GM21528 (cell line): ENCODE measurements at regions not wholly inside any gene's neighbourhood (a gene's known extent, or its start where the extent isn't known, plus 50 kb on each side); places are given as distances from the start of the nearest gene placed in this dataset.
"Not testable (repeated sequence)": the region's sequence is repeated elsewhere in the genome, so short reads cannot be mapped to it uniquely, and the experiment has no call there.

ENCODE experiments used
- ATAC-seq: cut with Tn5 transposase; IDR thresholded peaks from one replicate; pipeline ENCODE4 v1.9.1; 2021; ENCODE audit warnings: mild to moderate bottlenecking, moderate library complexity; ENCODE audit not compliant: unreplicated experiment, low FRiP score

DNA sequence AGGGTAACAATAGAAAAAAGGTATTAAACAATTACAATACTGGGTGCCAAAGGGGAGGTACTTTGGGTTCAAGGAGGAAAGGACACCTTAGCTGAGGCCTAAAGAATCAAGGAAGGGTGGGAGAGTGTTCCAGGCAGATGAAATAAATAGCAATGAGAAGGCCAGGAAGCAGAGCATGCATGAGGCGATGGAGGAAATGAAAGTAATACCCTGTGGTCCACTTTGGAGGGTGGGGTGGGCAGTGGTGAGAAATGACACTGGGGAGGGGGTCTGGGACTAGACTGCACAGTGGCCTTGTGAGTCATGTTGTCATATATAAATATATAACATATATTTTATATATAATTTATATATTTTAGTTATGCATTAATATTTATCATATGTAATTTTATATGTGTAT is 55.9 kb downstream of the BHLHE40 start:
- no peak for ATAC-seq

DNA sequence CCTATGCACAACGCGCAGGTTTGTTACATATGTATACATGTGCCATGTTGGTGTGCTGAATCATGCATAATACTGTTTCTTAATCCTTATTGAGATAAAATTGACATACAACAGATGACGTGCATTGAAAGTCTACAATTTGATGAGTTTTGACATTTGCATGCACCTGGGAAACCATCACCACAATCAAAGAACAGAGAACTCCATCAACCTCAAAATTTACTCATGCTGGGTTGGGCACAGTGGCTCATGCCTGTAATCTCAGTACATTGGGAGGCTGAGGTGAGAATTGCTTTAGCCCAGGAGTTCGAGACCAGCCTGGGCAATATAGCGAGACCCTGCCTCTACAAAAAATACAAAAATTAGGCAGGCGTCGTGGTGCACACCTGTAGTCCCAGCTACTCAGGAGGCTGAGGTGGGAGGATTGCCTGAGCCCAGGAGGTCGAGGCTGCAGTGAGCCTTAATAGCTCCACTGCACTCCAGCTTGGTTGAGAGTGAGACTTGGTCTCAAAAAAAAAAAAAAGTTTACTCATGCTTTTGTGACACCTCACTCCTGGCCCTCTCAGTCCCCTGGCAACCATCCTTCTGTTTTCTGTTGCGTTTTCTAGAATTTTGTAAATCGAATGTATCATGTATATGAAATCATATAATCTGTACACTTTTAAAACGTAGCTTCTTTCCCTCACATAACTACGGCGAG is 56.6 kb downstream of the BHLHE40 start:
- ATAC-seq, result no peak

DNA sequence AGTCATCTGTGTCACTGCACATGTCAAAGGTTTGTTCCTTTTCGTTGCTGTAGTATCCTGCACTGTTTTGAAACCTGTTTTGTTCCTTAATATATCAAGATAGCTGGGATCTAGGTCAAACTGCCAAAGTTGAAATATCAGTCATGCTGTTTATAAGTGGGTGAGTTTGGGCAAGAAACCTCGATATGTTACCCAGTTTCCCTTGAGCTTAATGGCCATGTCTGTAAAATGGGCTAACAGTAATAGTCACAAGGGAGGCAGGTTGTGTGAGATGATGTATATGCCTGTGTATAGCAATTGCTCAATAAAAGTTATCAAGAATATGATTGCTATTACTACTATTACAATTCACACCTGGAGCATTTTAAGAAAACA is 57.1 kb downstream of the BHLHE40 start:
- ATAC-seq, result no peak

DNA sequence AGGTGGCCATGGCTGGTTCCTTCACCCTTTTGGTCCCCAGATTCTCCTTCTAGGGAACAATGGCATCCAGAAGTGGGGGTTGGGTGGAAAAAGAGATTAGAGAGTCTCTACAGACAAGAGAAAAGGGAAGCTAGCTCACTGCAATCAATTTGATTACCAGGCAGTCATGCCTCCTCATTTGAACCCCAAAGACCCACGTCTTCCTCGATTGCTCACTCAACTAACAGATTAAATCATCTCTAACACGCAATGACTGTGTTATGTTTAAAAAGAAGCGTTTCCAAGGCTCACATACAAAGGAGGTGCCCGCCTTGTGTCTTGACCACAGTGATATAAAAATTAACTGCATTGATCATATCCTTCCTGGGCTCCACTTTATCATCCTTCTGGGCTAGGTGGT is 57.6 kb downstream of the BHLHE40 start:
- no peak for ATAC-seq

DNA sequence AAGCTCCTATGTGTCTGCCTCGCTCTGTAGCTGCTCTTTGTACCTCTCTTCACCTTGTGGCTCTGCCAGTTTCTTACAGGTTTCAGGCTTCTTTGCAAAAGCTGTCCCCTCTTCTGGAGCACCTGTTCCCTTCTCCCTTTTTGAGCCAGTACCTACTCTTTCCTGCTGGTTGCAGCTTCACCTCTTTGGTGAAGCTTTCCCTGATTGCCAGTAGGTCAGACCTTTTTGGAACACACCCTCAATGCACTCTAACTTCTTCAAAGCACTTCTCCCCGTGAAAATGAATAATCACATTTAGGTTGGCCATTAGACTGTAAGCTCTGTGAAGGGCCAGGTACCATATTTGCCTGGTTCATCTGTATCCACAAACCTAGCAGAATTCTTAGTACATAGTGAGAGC is 60.3 kb downstream of the BHLHE40 start:
- ATAC-seq, result no peak

DNA sequence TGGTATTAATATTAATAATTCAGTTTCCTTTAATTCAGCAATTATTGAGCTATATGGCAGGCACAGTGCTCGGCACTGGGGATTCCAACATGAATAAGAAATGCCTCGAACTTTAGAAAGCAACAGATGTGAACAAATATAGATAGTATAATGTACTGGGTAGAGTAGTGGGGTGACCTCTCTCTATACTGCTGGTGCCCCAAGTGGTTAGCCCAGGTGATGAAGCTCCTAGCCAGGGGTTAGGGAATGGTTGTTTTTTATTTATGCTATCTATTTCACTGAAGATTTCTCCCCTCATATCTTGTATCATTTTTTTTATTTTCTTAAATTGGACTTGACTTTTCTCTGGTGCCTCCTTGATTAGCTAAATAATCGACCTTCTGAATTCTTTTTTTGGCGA is 62.1 kb downstream of the BHLHE40 start:
- ATAC-seq, result no peak

DNA sequence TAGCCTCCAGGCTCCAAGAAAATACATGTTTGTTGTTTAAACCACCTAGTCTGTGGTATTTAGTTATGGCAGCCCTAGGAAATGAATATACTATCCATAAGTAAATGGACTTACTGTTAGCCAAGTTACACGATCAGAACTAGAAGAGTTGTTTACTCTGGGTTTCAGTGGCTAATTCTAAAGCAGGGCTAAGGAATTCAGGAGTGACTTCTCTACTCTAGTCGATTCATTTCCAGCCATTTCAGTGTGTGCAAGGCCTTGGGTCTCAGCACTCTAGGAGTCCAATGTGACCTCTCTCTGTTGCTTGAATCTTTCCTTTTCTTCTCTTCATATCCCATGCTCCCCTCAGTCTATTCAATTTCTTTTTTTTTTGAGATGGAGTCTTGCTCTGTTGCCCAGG is 66.7 kb downstream of the BHLHE40 start:
- ATAC-seq, result no peak

DNA sequence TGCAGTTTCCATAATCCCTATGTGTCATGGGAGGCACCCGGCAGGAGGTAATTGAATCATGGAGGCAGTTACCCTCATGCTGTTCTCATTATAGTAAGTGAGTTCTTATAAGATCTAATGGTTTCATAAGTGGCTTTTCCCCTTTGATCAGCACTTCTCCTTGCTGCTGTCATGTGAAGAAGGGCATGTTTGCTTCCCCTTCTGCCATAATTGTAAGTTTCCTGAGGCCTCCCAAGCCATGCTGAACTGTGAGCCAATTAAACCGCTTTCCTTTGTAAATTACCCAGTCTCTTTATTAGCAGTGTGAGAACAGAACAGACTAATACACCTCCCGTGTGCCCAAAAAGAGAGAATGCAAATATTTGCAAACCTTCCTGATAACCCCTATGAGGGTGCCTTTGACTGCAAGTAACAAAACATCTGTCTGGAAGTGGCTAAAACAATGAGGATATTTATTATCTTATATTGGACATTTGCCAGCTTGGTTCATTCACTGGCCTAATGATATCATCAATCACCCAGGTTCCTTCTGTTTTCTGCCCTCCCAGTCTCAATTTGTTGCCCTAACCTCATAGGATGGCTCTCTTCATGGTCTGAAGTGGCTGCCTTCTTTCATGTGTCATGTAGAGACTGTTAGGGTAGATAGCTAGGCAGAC is 68.7 kb downstream of the BHLHE40 start:
- ATAC-seq, result no peak

DNA sequence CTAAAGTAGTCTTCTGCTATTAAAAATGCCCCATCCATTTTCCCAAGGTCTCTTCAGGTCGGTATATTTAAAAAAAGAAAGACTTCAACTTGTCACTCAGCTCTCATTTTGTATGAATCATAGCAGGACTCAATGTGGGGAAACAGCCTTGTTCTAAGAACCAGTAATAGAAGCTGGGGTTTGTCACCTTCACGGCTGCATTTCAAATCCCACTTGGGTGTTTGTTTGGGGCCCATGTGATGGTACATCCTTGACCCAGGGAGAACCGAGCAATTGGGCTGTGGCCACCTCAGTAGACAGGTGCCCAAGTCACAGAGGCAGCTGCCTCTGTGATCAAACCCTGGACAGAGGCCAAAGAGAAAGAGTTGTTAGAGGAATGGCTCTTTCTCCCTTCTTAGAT is 70.3 kb upstream of the ARL8B start:
- no peak for ATAC-seq

DNA sequence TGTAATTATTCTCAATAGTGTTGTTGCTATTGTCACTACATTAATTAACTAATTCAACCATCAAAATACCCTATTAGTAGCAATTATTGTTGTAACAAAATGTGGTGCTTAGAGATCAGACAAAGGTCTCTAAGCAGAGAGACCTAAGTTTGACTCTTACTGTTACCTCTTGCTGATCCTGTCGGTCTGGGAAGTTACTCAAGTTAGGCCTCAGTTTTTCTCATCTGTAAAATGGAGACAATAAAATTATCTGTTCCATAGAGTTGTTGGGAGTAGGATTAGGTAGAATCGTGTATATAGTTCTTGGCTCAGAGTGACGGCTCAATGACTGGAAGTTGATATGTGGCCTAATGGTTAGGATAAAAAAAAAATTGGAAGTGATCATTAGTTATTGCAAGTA is 69.8 kb upstream of the ARL8B start:
- no peak for ATAC-seq

DNA sequence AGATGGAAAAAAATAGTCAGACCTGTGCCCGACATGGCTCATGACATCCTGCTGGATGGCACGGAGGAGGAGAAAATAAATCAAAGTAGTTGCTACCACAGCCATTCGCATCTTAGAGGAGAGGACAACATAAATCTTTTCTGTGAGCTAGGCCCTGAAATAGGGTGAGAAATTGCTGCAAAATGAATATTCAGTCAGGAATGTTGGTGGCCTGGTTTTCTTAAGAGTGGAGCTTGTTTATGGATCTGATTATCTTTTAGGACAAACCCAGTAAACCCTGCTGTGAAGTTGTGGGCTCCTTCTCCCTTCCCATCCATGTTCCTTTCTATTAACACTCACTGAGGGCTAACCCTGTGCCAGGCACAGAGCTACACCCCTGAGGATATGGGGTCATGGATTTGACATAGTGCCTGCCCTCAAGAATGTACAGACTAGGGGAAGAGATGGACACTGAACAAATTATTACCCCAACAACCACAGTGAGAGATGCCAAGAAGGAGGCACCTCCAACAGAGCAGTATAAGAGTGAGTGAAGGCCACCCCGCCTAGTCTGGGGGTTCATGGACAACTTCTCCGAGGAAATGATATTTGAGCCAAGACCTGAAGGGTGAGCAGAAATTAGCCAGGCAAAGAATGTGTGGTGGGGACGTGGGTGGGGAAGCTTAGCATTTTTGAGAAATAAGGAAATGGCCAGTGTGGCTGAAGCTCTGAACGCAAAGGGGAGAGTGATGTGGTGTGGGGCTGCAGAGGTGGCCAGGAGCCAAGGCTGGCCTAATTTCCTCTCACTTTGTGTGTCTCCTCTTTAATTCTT is 68.9 kb upstream of the ARL8B start:
- ATAC-seq, result no peak

DNA sequence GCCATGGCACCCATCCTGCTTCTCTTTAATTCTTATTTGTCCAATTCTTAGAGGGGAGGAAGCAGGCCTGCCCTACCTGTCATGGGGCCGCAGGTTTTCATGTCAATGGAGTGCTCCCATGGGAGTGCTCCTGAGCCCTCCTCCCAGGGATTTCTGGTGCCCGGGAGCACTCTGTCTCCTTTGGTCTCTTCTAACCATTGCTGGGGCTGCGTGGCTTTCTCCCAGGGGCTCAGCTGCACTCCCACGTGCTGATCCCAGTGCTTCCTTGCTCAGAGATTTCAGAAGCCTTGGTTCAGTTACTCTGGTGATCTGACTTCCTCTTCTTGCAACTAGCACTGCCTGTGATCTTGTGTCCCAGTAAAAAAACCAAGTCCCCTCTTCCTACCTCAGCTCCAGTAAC is 68.0 kb upstream of the ARL8B start:
- ATAC-seq, result no peak

DNA sequence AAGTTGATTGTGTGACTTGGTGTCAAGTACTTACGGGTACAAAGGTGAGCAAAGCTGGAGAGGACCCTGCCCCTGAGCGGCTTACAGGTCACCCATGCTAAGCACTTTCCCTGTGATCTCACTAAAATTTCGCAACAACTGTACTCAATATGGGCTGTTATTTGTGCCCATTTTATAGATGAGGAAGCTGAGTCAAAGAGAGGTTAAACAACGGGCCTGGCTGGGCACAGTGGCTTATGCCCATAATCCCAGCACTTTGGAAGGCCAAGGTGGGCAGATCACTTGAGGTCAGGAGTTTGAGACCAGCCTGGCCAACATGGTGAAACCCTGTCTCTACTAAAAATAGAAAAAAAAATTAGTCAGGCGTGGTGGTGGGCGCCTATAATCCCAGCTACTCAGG is 67.5 kb upstream of the ARL8B start:
- not testable (repeated sequence) for ATAC-seq

DNA sequence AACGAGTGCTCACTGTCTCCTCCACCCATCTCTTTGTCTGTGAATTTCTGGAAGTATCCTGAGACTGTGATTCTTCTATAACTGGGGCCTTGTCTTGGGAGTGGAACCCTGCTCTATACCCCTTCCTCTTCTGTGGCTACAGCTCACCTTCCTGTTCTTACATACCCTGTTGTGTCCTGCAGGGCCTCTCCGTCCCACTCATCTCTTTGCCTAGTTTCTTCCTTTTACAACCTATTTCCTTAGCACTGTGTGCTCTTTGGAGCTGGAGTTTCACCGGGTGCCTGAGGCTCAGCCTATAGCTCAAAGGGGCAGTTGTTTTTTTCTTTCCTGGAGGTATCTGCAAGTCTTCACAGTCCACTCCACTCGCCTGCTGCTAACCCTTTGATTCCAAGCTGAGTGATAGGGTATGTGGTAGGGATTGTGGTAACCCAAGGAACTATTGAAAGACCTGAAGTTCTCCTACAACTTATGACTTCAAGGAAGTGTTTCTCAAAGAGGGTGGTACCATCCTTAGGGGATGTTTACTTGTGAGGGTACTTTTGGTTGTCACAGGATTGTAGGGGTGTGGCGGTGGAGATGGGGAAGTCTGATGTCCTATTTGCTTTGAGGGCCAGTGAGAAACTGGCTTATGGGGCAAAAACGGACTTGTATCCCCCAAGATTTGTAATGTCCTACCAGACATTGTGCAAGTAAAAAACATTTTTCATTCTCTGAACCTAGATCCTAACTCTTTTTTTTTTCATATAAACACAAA is 66.6 kb upstream of the ARL8B start:
- no peak for ATAC-seq

DNA sequence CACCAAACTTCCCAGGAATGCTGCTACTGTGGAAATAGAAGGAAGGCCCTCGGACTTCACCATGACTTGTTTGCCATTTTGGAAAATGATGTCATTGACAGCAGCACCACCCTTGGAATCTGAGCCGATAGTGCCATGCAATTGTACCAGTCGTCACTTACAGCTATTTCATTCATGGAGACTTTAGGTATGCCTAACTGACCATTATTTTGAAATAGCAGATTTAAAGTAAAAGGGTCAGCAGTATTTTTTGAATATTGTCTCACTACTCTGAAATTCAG is 66.0 kb upstream of the ARL8B start:
- no peak for ATAC-seq

DNA sequence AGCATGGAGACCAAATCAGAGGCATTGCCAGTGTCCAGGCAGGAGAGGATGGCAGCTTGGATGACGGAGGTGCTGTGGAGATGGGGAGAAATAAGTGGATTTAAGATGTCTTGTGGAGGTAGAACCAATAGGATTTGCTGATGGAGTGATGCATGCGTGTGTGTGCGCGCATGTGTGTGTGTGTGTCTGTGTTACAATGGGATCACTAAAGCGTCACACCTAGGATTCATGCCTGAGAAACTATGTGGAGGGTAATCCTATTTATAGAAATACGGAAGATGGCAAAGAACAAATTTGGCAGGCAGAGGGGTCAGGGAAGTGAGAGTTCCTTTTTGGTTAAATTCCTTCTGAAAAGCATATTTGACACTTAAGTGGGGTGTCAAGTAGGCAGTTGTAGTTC is 64.8 kb upstream of the ARL8B start:
- ATAC-seq, result no peak

DNA sequence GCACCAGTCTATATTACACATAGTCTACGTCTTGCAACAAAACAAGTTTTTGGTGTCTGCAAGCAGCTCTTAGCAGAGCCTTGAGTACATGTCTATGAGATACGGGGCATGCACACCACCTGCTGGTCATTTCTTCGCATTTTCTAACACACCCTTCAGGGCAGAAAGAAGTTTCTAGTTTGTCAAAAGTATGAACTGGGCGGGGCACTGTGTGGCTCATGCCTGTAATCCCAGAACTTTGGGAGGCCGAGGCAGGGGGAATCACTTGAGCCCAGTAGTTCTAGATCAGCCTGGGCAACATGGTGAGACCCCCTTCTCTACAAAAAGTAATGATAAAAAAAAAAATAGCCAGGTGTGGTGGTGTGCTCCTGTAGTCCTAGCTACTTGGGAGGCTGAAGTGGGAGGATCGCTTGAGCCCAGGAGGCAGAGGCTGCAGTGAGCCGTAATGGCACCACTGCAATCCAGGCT is 64.2 kb upstream of the ARL8B start:
- peak; percentile 85 for ATAC-seq

DNA sequence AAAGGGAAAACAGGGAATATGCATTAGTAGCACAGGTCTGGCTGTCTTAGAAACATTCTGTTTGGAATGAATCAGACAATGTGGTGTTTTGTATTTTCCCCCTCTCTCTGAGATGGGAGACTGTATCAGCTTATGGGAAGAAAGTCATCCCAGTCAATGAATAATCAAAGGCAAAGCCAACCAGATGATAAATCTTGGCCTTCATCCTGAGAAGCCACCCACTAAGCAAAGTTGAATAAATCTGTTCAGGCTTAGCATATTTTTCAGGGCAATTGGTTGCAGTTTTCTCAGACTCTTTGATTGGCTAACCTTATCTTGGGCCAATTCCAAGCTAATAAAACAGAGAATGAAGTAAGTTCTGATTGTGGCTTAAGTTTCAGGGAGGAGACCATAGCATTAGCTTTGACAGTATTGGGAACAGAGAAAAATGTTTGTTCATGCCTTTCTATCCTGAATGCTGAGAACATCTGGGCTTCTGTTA is 63.6 kb upstream of the ARL8B start:
- no peak for ATAC-seq

DNA sequence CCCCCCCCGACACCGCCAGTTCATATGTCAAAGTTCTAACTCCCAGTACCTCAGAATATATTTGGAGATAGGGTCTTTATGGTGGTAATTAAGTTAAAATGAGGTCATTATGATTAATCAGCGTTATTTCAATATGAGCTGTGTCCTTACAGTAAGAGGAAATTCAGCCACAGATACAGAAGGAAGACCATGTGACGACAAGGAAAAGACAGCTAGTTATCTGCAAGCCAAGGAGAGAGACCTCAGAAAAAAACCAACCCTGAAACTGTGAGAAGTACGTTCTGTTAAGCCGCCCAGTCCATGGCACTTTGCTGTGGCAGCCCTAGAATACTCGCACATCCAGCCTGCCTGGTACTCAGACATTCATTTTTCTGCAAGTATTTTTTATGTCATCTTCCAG is 62.3 kb upstream of the ARL8B start:
- no peak for ATAC-seq

DNA sequence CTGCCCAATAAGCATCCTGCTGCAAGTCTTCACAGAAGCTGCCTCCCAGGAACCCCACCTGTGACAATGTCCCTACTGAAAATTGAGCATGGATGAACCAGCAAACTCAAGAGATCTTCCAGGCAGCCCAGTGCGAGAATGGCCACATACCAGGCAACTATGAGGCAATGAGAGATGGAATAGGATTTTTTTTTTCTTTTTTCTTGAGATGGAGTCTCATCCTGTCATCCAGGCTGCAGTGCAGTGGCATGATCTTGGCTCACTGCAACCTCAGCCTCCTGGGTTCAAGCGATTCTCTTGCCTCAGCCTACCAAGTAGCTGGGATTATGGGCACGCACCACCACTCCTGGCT is 60.9 kb upstream of the ARL8B start:
- no peak for ATAC-seq

DNA sequence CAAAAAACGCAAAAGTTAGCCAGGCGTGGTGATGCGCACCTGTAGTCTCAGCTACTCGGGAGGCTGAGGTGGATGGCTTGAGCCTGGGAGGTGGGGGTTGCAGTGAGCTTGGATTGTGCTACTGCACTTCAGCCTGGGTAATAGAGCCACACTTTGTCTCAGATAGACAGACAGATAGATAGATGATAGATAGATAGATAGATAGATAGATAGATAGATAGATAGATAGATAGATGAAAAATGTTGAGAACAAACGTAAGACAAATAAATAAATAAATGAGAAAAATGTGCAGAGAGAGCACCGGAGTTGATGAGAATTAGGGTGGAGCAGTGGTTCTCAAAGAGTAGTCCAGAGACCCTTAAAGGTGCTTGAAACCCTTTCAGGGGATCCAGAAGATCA is 58.4 kb upstream of the ARL8B start:
- no peak for ATAC-seq
